ENCODE measurements at regions not wholly inside any gene's neighbourhood (a gene's known extent, or its start where the extent isn't known, plus 50 kb on each side); places are given as distances from the start of the nearest gene placed in this dataset.

GRCh38 chr12:66919466-66919865, 240.6 kb upstream of the GRIP1 start:
- DNase-seq, result no peak

- no peak for DNase-seq
These were observed 241.3 kb upstream of the GRIP1 start for GRCh38 chr12:66920205-66920604.

GRCh38 chr12:66921151-66921550, 242.3 kb upstream of the GRIP1 start:
- no peak for DNase-seq

- DNase-seq, result no peak
These were observed 246.2 kb upstream of the GRIP1 start for GRCh38 chr12:66925083-66925482.

GRCh38 chr12:66929121-66929520, 250.2 kb upstream of the GRIP1 start:
- no peak for DNase-seq

- no peak for DNase-seq
These were observed 252.2 kb upstream of the GRIP1 start for GRCh38 chr12:66931091-66931490.

GRCh38 chr12:66932126-66932525, 253.2 kb upstream of the GRIP1 start:
- no peak for DNase-seq

GRCh38 chr12:66934302-66935062, 255.6 kb upstream of the GRIP1 start:
- no peak for DNase-seq

GRCh38 chr12:66941150-66941549, 262.3 kb upstream of the GRIP1 start:
- no peak for DNase-seq

GRCh38 chr12:66942741-66943465, 264.0 kb upstream of the GRIP1 start:
- DNase-seq, result no peak

- no peak for DNase-seq
These were observed 265.5 kb upstream of the GRIP1 start for GRCh38 chr12:66944365-66944764.

- no peak for DNase-seq
These were observed 266.4 kb upstream of the GRIP1 start for GRCh38 chr12:66945189-66945817.

- DNase-seq, result no peak
These were observed 268.2 kb upstream of the GRIP1 start for GRCh38 chr12:66947119-66947518.

GRCh38 chr12:66952668-66953067, 273.8 kb upstream of the GRIP1 start:
- no peak for DNase-seq

- no peak for DNase-seq
These were observed 277.4 kb upstream of the GRIP1 start for GRCh38 chr12:66956300-66956699.

GRCh38 chr12:66959276-66959675, 280.4 kb upstream of the GRIP1 start:
- DNase-seq, result no peak

GRCh38 chr12:66960006-66960405, 281.1 kb upstream of the GRIP1 start:
- DNase-seq, result no peak

- no peak for DNase-seq
These were observed 282.1 kb upstream of the GRIP1 start for GRCh38 chr12:66960704-66961690.

GRCh38 chr12:66962290-66962689, 283.4 kb upstream of the GRIP1 start:
- DNase-seq, result no peak

- no peak for DNase-seq
These were observed 285.0 kb upstream of the GRIP1 start for GRCh38 chr12:66963901-66964300.

GRCh38 chr12:66964629-66965028, 285.8 kb upstream of the GRIP1 start:
- peak; percentile 1 to 19 for DNase-seq

- no peak for DNase-seq
These were observed 286.7 kb upstream of the GRIP1 start for GRCh38 chr12:66965621-66966020.

GRCh38 chr12:66971816-66972215, 292.9 kb upstream of the GRIP1 start:
- no peak for DNase-seq

All from activated CD4-positive, alpha-beta T cell treated with anti-CD3 and anti-CD28 coated beads for 4 hours (primary cell).